COLO668 (cell line): ENCODE measurements at regions not wholly inside any gene's neighbourhood (a gene's known extent, or its start where the extent isn't known, plus 50 kb on each side); places are given as distances from the start of the nearest gene placed in this dataset.

ENCODE experiments used
- DNase-seq: peaks from one replicate; lab custom pipeline; 2025; ENCODE audit not compliant: unreplicated experiment; lab: John Stamatoyannopoulos, UW

GRCh38 chr3:64863226-64864212 is 175.7 kb upstream of the ADAMTS9 start:
- DNase-seq: no peak

GRCh38 chr3:64861684-64862083 is 173.9 kb upstream of the ADAMTS9 start:
- no peak for DNase-seq

- no peak for DNase-seq
These were observed 172.7 kb upstream of the ADAMTS9 start for GRCh38 chr3:64860536-64860870.

- DNase-seq: no peak
These were observed 172.1 kb upstream of the ADAMTS9 start for GRCh38 chr3:64859625-64860535.

- DNase-seq: no peak
These were observed 169.2 kb upstream of the ADAMTS9 start for GRCh38 chr3:64856977-64857516.

GRCh38 chr3:64856106-64856505 is 168.3 kb upstream of the ADAMTS9 start:
- DNase-seq: no peak

GRCh38 chr3:64853456-64853855 is 165.7 kb upstream of the ADAMTS9 start:
- DNase-seq: no peak

- no peak for DNase-seq
These were observed 164.9 kb upstream of the ADAMTS9 start for GRCh38 chr3:64852738-64853137.

- no peak for DNase-seq
These were observed 161.0 kb upstream of the ADAMTS9 start for GRCh38 chr3:64848822-64849221.

- no peak for DNase-seq
These were observed 160.5 kb upstream of the ADAMTS9 start for GRCh38 chr3:64848127-64848800.

- no peak for DNase-seq
These were observed 156.8 kb upstream of the ADAMTS9 start for GRCh38 chr3:64844558-64844957.

- DNase-seq: no peak
These were observed 150.4 kb upstream of the ADAMTS9 start for GRCh38 chr3:64837986-64838735.

GRCh38 chr3:64837126-64837738 is 149.4 kb upstream of the ADAMTS9 start:
- DNase-seq: no peak

GRCh38 chr3:64836097-64836496 is 148.3 kb upstream of the ADAMTS9 start:
- no peak for DNase-seq

- no peak for DNase-seq
These were observed 144.3 kb upstream of the ADAMTS9 start for GRCh38 chr3:64832098-64832497.

GRCh38 chr3:64830681-64831080 is 142.9 kb upstream of the ADAMTS9 start:
- no peak for DNase-seq

GRCh38 chr3:64829331-64829730 is 141.5 kb upstream of the ADAMTS9 start:
- no peak for DNase-seq

- DNase-seq: no peak
These were observed 140.5 kb upstream of the ADAMTS9 start for GRCh38 chr3:64828276-64828675.

- no peak for DNase-seq
These were observed 139.6 kb upstream of the ADAMTS9 start for GRCh38 chr3:64827431-64827830.

- DNase-seq: no peak
These were observed 139.2 kb upstream of the ADAMTS9 start for GRCh38 chr3:64827019-64827418.
